IMR-90 (cell line): ENCODE measurements at regions not wholly inside any gene's neighbourhood (a gene's known extent, or its start where the extent isn't known, plus 50 kb on each side); places are given as distances from the start of the nearest gene placed in this dataset.

ENCODE experiments used
- ATAC-seq: fragments of 200-7000 bp; cut with Tn5 transposase; 2 replicates; pipeline ENCODE4 v1.9.1; 2020; ENCODE audit warnings: low read depth, mild to moderate bottlenecking, moderate library complexity
- BruUV-seq: library from RNA; stranded (reverse); fragments of 400-500 nt; replicated peaks from 2 replicates; lab custom pipeline; 2021; lab: Mats Ljungman, UMichigan
- CTCF ChIA-PET: fragments of 300-600 bp; formaldehyde crosslinking; extraction: SDS; loops from one replicate; lab custom pipeline; 2021; ENCODE audit warnings: antibody characterized with exemption; lab: Yijun Ruan, JAX
- POLR2A ChIA-PET: fragments of 300-600 bp; sonication (Branson Sonifier 250); formaldehyde crosslinking; loops from one replicate; lab custom pipeline; 2022; ENCODE audit warnings: antibody characterized with exemption; ENCODE audit not compliant: unreplicated experiment; lab: Charles Lee
- DNase-seq: peaks from one replicate; pipeline ENCODE4 v3.0.0; 2013
- H2AFZ ChIP-seq: replicated peaks from 2 replicates; pipeline ENCODE3; 2013; ENCODE audit warnings: low read length, mild to moderate bottlenecking; ENCODE audit not compliant: poor library complexity
- H2AK5ac ChIP-seq: 2 replicates; pipeline ENCODE4 v1.6.1; 2013; ENCODE audit warnings: low read depth, low read length, inconsistent platforms
- H2AK9ac ChIP-seq: replicated peaks from 2 replicates; pipeline ENCODE3; 2013; ENCODE audit warnings: mild to moderate bottlenecking, low read depth, low read length, moderate library complexity; ENCODE audit not compliant: poor library complexity
- H2BK120ac ChIP-seq: 2 replicates; pipeline ENCODE4 v1.6.1; 2013; ENCODE audit warnings: low read depth, low read length, inconsistent platforms
- H2BK15ac ChIP-seq: 3 replicates; pipeline ENCODE4 v1.6.1; 2013; ENCODE audit warnings: low read depth, low read length, inconsistent platforms
- H2BK20ac ChIP-seq: 2 replicates; pipeline ENCODE4 v1.6.1; 2013; ENCODE audit warnings: low read depth, mild to moderate bottlenecking, inconsistent platforms, low read length, moderate library complexity
- H2BK5ac ChIP-seq: 2 replicates; pipeline ENCODE4 v1.6.1; 2013; ENCODE audit warnings: mild to moderate bottlenecking, low read depth, low read length, inconsistent platforms; ENCODE audit not compliant: poor library complexity, severe bottlenecking
- H3K14ac ChIP-seq: replicated peaks from 2 replicates; pipeline ENCODE4 v1.6.1; 2013; ENCODE audit warnings: low read depth, low read length, inconsistent platforms
- H3K18ac ChIP-seq: 2 replicates; pipeline ENCODE4 v1.6.1; 2013; ENCODE audit warnings: low read depth, low read length, control low read depth
- H3K23ac ChIP-seq: 2 replicates; pipeline ENCODE4 v1.6.1; 2013; ENCODE audit warnings: low read depth, low read length, inconsistent platforms
- H3K27ac ChIP-seq: 2 replicates; pipeline ENCODE4 v1.5.1; 2013; ENCODE audit warnings: mild to moderate bottlenecking, control low read depth, low read length; ENCODE audit not compliant: insufficient read depth
- H3K27me3 ChIP-seq: 2 replicates; pipeline ENCODE4 v1.6.1; 2013; ENCODE audit warnings: low read length; ENCODE audit not compliant: control insufficient read depth, insufficient read depth
- H3K36me3 ChIP-seq: 2 replicates; pipeline ENCODE4 v1.6.1; 2013; ENCODE audit warnings: low read length, mixed read lengths; ENCODE audit not compliant: control insufficient read depth, insufficient read depth
- H3K4ac ChIP-seq: 2 replicates; pipeline ENCODE4 v1.6.1; 2013; ENCODE audit warnings: low read depth, low read length, inconsistent platforms
- H3K4me1 ChIP-seq: 2 replicates; pipeline ENCODE4 v1.6.1; 2013; ENCODE audit warnings: low read length, mixed read lengths; ENCODE audit not compliant: control insufficient read depth, insufficient read depth
- H3K4me2 ChIP-seq: 2 replicates; pipeline ENCODE4 v1.6.1; 2013; ENCODE audit warnings: low read depth, mild to moderate bottlenecking, control low read depth, low read length, moderate library complexity
- H3K4me3 ChIP-seq: 2 replicates; pipeline ENCODE4 v1.5.1; 2013; ENCODE audit warnings: low read depth, mild to moderate bottlenecking, control low read depth, low read length, moderate library complexity; ENCODE audit not compliant: insufficient read depth
- H3K56ac ChIP-seq: 2 replicates; pipeline ENCODE4 v1.6.1; 2013; ENCODE audit warnings: low read length, inconsistent platforms; ENCODE audit not compliant: insufficient read depth; ENCODE audit errors: extremely low read depth
- H3K79me1 ChIP-seq, 2 experiments: 2 replicates each; pipeline ENCODE4 v1.6.1; 2013; ENCODE audit warnings: low read length in 2 of 2, inconsistent platforms in 1 of 2, low read depth in 1 of 2
- H3K9ac ChIP-seq: 2 replicates; pipeline ENCODE4 v1.6.1; 2013; ENCODE audit warnings: low read depth, low read length, control low read depth
- H3K9me1 ChIP-seq: 2 replicates; pipeline ENCODE4 v1.6.1; 2013; ENCODE audit warnings: low read length, inconsistent platforms; ENCODE audit not compliant: insufficient read depth
- H3K9me3 ChIP-seq: 2 replicates; pipeline ENCODE4 v1.6.1; 2013; ENCODE audit warnings: low read length; ENCODE audit not compliant: control insufficient read depth, insufficient read depth
- H4K20me1 ChIP-seq: 2 replicates; pipeline ENCODE4 v1.6.1; 2013; ENCODE audit warnings: low read length, inconsistent platforms; ENCODE audit not compliant: insufficient read depth
- H4K5ac ChIP-seq: 2 replicates; pipeline ENCODE4 v1.6.1; 2013; ENCODE audit warnings: mild to moderate bottlenecking, low read depth, low read length, control low read depth
- H4K8ac ChIP-seq, 2 experiments: 2 replicates each; pipeline ENCODE4 v1.6.1; 2013; ENCODE audit warnings: low read depth in 2 of 2, low read length in 2 of 2, control low read depth in 1 of 2, inconsistent platforms in 1 of 2
- H4K91ac ChIP-seq: 2 replicates; pipeline ENCODE4 v1.6.1; 2013; ENCODE audit warnings: low read depth, low read length, inconsistent platforms; ENCODE audit not compliant: insufficient read depth
- CHD1 ChIP-seq: IDR thresholded peaks from 2 replicates; pipeline ENCODE4 v1.6.1; 2012; ENCODE audit warnings: low read depth, low read length, improper control_type of control experiment
- FOS ChIP-seq: fragments of 150-350 bp; IDR thresholded peaks from 2 replicates; pipeline ENCODE4 v1.6.1; 2016; ENCODE audit warnings: low read depth, low read length
- MAZ ChIP-seq: IDR thresholded peaks from 2 replicates; pipeline ENCODE4 v1.6.1; 2012; ENCODE audit warnings: low read depth, mild to moderate bottlenecking, low read length, improper control_type of control experiment, moderate library complexity, borderline replicate concordance
- MXI1 ChIP-seq: IDR thresholded peaks from 2 replicates; pipeline ENCODE4 v1.6.1; 2012; ENCODE audit warnings: low read depth, mild to moderate bottlenecking, low read length, moderate library complexity, borderline replicate concordance
- NFE2L2 ChIP-seq: fragments of 150-350 bp; IDR thresholded peaks from 2 replicates; pipeline ENCODE4 v1.6.1; 2016; ENCODE audit warnings: low read depth, mild to moderate bottlenecking, low read length
- POLR2A ChIP-seq: IDR thresholded peaks from 2 replicates; pipeline ENCODE4 v1.6.1; 2012; ENCODE audit warnings: mild to moderate bottlenecking, low read depth, low read length
- RAD21 ChIP-seq: IDR thresholded peaks from 2 replicates; pipeline ENCODE4 v1.6.1; 2012; ENCODE audit warnings: low read length, improper control_type of control experiment
- RCOR1 ChIP-seq: IDR thresholded peaks from 2 replicates; pipeline ENCODE4 v1.6.1; 2012; ENCODE audit warnings: mild to moderate bottlenecking, low read length, improper control_type of control experiment; ENCODE audit not compliant: insufficient replicate concordance
- RFX5 ChIP-seq: IDR thresholded peaks from 2 replicates; pipeline ENCODE4 v1.8.0; 2012; ENCODE audit warnings: low read depth, mild to moderate bottlenecking, low read length, moderate library complexity
- SMC3 ChIP-seq: fragments of 150-350 bp; IDR thresholded peaks from 2 replicates; pipeline ENCODE4 v1.6.1; 2016; ENCODE audit warnings: low read depth, mild to moderate bottlenecking, antibody characterized with exemption, low read length, moderate library complexity
- WGBS, 2 experiments: methylation state at CpG; one replicate each; pipeline versions ENCODE4 v1.1.5 to v1.1.7; 2013; ENCODE audit warnings: missing lambda C conversion rate in 2 of 2; ENCODE audit not compliant: insufficient read length in 1 of 2; ENCODE audit errors: extremely low coverage in 2 of 2; 5-methylcytosine and 5-hydroxymethylcytosine counted together
- dilution Hi-C: fragments of 300-500 bp; cut with HindIII; formaldehyde crosslinking; loops from one replicate; pipeline ENCODE4 v1.14.3; 2018; ENCODE audit warnings: low sequenced_read_pairs; ENCODE audit not compliant: unreplicated experiment
- in situ Hi-C: fragments of 300-500 bp; cut with MboI; formaldehyde crosslinking; loops from 3 replicates; pipeline ENCODE4 v1.14.3; 2019; ENCODE audit warnings: low sequenced_read_pairs, inconsistent platforms, mixed read lengths
- intact Hi-C: fragments of 100-400 bp; cut with micrococcal nuclease; formaldehyde crosslinking; loops from 2 replicates; pipeline ENCODE4 v1.10.0; 2022
- TF ChIP-seq, protein P1 (sequence below): fragments of 150-350 bp; IDR thresholded peaks from 2 replicates; pipeline ENCODE4 v1.6.1; 2016; ENCODE audit warnings: low read depth, mild to moderate bottlenecking, low read length, moderate library complexity, borderline replicate concordance
- TF ChIP-seq, protein P2 (sequence below): fragments of 150-350 bp; IDR thresholded peaks from 2 replicates; pipeline ENCODE4 v1.6.1; 2017; ENCODE audit warnings: mild to moderate bottlenecking, antibody characterized with exemption, low read length, low read depth

GRCh38 chr19:30691819-30692166 is 319.6 kb downstream of the ZNF536 start:
- Histone ChIP-seq H4K5ac (no peak overlapping the region), H2BK15ac (no peak overlapping the region), H3K9me1 (no peaks in the 10 kb centered on the region), H3K4me1 (no peaks in the 10 kb centered on the region), H3K9me3 (no peaks in the 10 kb centered on the region), H2AK5ac (no peak overlapping the region), H3K4ac (no peak overlapping the region), H4K91ac (no peak overlapping the region), H4K20me1 (no peaks in the 10 kb centered on the region), H2AK9ac (no peak overlapping the region), H3K4me3 (no peak overlapping the region), H3K27me3 (peaks cover 18% of the 10 kb centered on the region), H3K14ac (no peak overlapping the region), H3K23ac (no peak overlapping the region), H3K27ac (no peak overlapping the region), H3K9ac (no peak overlapping the region), H2BK20ac (no peak overlapping the region), H3K36me3 (no peaks in the 10 kb centered on the region), H4K8ac (no peak overlapping the region), H2AFZ (no peak overlapping the region), H3K79me1 (no peaks in the 10 kb centered on the region), H3K4me2 (no peak overlapping the region), H2BK5ac (no peak overlapping the region), H3K18ac (no peak overlapping the region), H3K56ac (no peak overlapping the region), H2BK120ac (no peak overlapping the region)
- in situ Hi-C loops (no loop called here), intact Hi-C loops (no loop called here), dilution Hi-C loops (no loop called here)
- POLR2A ChIA-PET = no interaction called here
- BruUV-seq = no TSS peak
- CTCF ChIA-PET = no interaction called here
- no peak for TF ChIP-seq POLR2A
- TF ChIP-seq RCOR1 = no peak
- no peak for TF ChIP-seq RFX5
- TF ChIP-seq SMC3 = no peak
- no peak for TF ChIP-seq CHD1
- TF ChIP-seq, protein P1, sequence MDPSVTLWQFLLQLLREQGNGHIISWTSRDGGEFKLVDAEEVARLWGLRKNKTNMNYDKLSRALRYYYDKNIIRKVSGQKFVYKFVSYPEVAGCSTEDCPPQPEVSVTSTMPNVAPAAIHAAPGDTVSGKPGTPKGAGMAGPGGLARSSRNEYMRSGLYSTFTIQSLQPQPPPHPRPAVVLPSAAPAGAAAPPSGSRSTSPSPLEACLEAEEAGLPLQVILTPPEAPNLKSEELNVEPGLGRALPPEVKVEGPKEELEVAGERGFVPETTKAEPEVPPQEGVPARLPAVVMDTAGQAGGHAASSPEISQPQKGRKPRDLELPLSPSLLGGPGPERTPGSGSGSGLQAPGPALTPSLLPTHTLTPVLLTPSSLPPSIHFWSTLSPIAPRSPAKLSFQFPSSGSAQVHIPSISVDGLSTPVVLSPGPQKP = no peak
- no peak for TF ChIP-seq NFE2L2
- TF ChIP-seq FOS = no peak
- TF ChIP-seq RAD21 = no peak
- no peak for TF ChIP-seq MXI1
- TF ChIP-seq, protein P2, sequence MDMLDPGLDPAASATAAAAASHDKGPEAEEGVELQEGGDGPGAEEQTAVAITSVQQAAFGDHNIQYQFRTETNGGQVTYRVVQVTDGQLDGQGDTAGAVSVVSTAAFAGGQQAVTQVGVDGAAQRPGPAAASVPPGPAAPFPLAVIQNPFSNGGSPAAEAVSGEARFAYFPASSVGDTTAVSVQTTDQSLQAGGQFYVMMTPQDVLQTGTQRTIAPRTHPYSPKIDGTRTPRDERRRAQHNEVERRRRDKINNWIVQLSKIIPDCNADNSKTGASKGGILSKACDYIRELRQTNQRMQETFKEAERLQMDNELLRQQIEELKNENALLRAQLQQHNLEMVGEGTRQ = no peak
- no peak for TF ChIP-seq MAZ
- no peak for ATAC-seq
- no peak for DNase-seq
- WGBS, 2 experiments = no CpG with 5 or more reads among the region's 10 CpGs
